WTC11 (cell line): ENCODE measurements at regions not wholly inside any gene's neighbourhood (a gene's known extent, or its start where the extent isn't known, plus 50 kb on each side); places are given as distances from the start of the nearest gene placed in this dataset.

ENCODE experiments used
- ATAC-seq: fragments of 200-7000 bp; cut with Tn5 transposase; 2 replicates; pipeline ENCODE4 v1.10.0; 2021; ENCODE audit warnings: mild to moderate bottlenecking, moderate library complexity
- CTCF ChIA-PET: fragments of 300-600 bp; sonication (Branson Sonifier 250); formaldehyde crosslinking; loops from one replicate; lab custom pipeline; 2021; ENCODE audit warnings: antibody characterized with exemption; lab: Charles Lee
- POLR2A ChIA-PET: fragments of 350-600 bp; sonication (Branson Sonifier 250); formaldehyde crosslinking; loops from one replicate; lab custom pipeline; 2021; ENCODE audit warnings: antibody characterized with exemption; lab: Charles Lee
- DNase-seq: peaks from one replicate; pipeline ENCODE4 v3.0.0; 2021; ENCODE audit warnings: low spot score
- H3K27ac Mint-ChIP-seq: 2 replicates; pipeline ENCODE4 v1.8.0; 2021; ENCODE audit warnings: mixed read lengths
- H3K27me3 Mint-ChIP-seq: 2 replicates; pipeline ENCODE4 v1.8.0; 2021; ENCODE audit warnings: low read depth, mild to moderate bottlenecking, moderate library complexity, mixed read lengths
- H3K36me3 Mint-ChIP-seq: 2 replicates; pipeline ENCODE4 v1.8.0; 2021; ENCODE audit warnings: mixed read lengths
- H3K4me1 Mint-ChIP-seq: 2 replicates; pipeline ENCODE4 v1.8.0; 2022; ENCODE audit warnings: mixed read lengths
- H3K4me3 Mint-ChIP-seq: 2 replicates; pipeline ENCODE4 v1.8.0; 2021; ENCODE audit warnings: mild to moderate bottlenecking, moderate library complexity, mixed read lengths
- H3K9me3 Mint-ChIP-seq: 2 replicates; pipeline ENCODE4 v1.8.0; 2021; ENCODE audit warnings: mixed read lengths
- ATF1 ChIP-seq: sonication (generic); formaldehyde crosslinking; IDR thresholded peaks from 2 replicates; pipeline ENCODE4 v1.8.1; 2023; ENCODE audit warnings: mild to moderate bottlenecking, moderate library complexity, missing genetic modification reagents
- FOXK1 ChIP-seq: sonication (generic); formaldehyde crosslinking; IDR thresholded peaks from 2 replicates; pipeline ENCODE4 v1.8.0; 2022; ENCODE audit warnings: mild to moderate bottlenecking, moderate library complexity, missing genetic modification reagents
- GTF2I ChIP-seq: fragments of 250-450 bp; sonication (Bioruptor Pico); conservative IDR thresholded peaks from 2 replicates; pipeline ENCODE4 v1.4.0; 2021; ENCODE audit warnings: mild to moderate bottlenecking
- HMGA2 ChIP-seq: fragments of 250-450 bp; sonication (Bioruptor Pico); IDR thresholded peaks from 2 replicates; pipeline ENCODE4 v1.4.0; 2021; ENCODE audit warnings: mild to moderate bottlenecking, moderate library complexity
- NFATC4 ChIP-seq: fragments of 250-450 bp; sonication (Bioruptor Pico); IDR thresholded peaks from 2 replicates; pipeline ENCODE4 v1.9.0; 2021; ENCODE audit warnings: mild to moderate bottlenecking
- NFE2L1 ChIP-seq: sonication (generic); formaldehyde crosslinking; IDR thresholded peaks from 2 replicates; pipeline ENCODE4 v1.8.1; 2023; ENCODE audit warnings: missing genetic modification reagents
- OVOL2 ChIP-seq: fragments of 250-450 bp; sonication (Bioruptor Pico); IDR thresholded peaks from 2 replicates; pipeline ENCODE4 v1.9.0; 2021; ENCODE audit warnings: mild to moderate bottlenecking, borderline replicate concordance
- SMAD4 ChIP-seq: sonication (generic); formaldehyde crosslinking; IDR thresholded peaks from 2 replicates; pipeline ENCODE4 v1.8.0; 2022; ENCODE audit warnings: mild to moderate bottlenecking, missing genetic modification reagents
- SOX15 ChIP-seq: fragments of 250-450 bp; sonication (Bioruptor Pico); IDR thresholded peaks from 2 replicates; pipeline ENCODE4 v1.9.0; 2021; ENCODE audit warnings: mild to moderate bottlenecking
- SP1 ChIP-seq: sonication (generic); formaldehyde crosslinking; conservative IDR thresholded peaks from 2 replicates; pipeline ENCODE4 v1.8.1; 2022; ENCODE audit warnings: missing genetic modification reagents
- TP53 ChIP-seq: sonication (generic); formaldehyde crosslinking; IDR thresholded peaks from 2 replicates; pipeline ENCODE4 v1.8.1; 2023; ENCODE audit warnings: mild to moderate bottlenecking, missing genetic modification reagents
- ZNF232 ChIP-seq: sonication (generic); formaldehyde crosslinking; IDR thresholded peaks from 2 replicates; pipeline ENCODE4 v1.8.0; 2022; ENCODE audit warnings: mild to moderate bottlenecking, missing genetic modification reagents
- ZNF396 ChIP-seq: fragments of 250-450 bp; sonication (Bioruptor Pico); IDR thresholded peaks from 2 replicates; pipeline ENCODE4 v1.8.0; 2021; ENCODE audit warnings: mild to moderate bottlenecking, moderate library complexity, borderline replicate concordance
- ZNF416 ChIP-seq: fragments of 250-450 bp; sonication (Bioruptor Pico); IDR thresholded peaks from 2 replicates; pipeline ENCODE4 v1.9.0; 2021; ENCODE audit warnings: mild to moderate bottlenecking, inconsistent platforms
- TF ChIP-seq, protein P1 (sequence below): sonication (generic); formaldehyde crosslinking; conservative IDR thresholded peaks from 2 replicates; pipeline ENCODE4 v1.8.1; 2022; ENCODE audit warnings: mild to moderate bottlenecking, missing genetic modification reagents
- TF ChIP-seq, protein P2 (sequence below): sonication (generic); formaldehyde crosslinking; IDR thresholded peaks from 2 replicates; pipeline ENCODE4 v1.8.1; 2023; ENCODE audit warnings: mild to moderate bottlenecking, missing genetic modification reagents, moderate library complexity
- TF ChIP-seq, protein P3 (sequence below): fragments of 250-450 bp; sonication (Bioruptor Pico); IDR thresholded peaks from 2 replicates; pipeline ENCODE4 v1.9.0; 2021; ENCODE audit warnings: mild to moderate bottlenecking
- TF ChIP-seq, protein P4 (sequence below): sonication (generic); formaldehyde crosslinking; IDR thresholded peaks from 2 replicates; pipeline ENCODE4 v1.8.1; 2023; ENCODE audit warnings: mild to moderate bottlenecking, missing genetic modification reagents
- TF ChIP-seq, protein P5 (sequence below): sonication (generic); formaldehyde crosslinking; IDR thresholded peaks from 2 replicates; pipeline ENCODE4 v1.8.0; 2022; ENCODE audit warnings: mild to moderate bottlenecking, missing genetic modification reagents
- TF ChIP-seq, protein P6 (sequence below): sonication (generic); formaldehyde crosslinking; IDR thresholded peaks from 2 replicates; pipeline ENCODE4 v1.8.0; 2022; ENCODE audit warnings: mild to moderate bottlenecking, missing genetic modification reagents
- TF ChIP-seq, protein P7 (sequence below): sonication (generic); formaldehyde crosslinking; IDR thresholded peaks from 2 replicates; pipeline ENCODE4 v1.8.0; 2023; ENCODE audit warnings: missing genetic modification reagents, mild to moderate bottlenecking, borderline replicate concordance

DNA sequence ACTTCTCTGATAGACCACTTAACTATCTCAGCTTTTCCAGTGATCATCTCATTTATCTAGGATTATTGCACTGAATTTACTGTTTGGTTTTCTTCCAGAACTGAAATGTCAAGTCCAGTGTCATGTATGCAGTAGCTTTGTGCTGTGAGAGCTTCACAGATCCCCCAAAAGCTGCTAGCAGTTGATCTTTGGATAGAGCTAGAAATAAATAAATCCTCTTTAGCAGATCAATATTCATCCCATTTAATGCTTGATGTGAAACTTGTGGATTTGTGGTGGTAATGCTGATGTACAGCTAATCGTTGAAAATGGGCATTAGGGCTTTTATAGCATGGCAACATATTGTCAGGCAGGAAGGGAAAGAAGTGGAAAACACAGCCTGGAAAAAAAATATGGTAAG is 509.6 kb upstream of the FAM241A start (continued):
- TF ChIP-seq, protein P1, sequence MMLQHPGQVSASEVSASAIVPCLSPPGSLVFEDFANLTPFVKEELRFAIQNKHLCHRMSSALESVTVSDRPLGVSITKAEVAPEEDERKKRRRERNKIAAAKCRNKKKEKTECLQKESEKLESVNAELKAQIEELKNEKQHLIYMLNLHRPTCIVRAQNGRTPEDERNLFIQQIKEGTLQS, result no peak
- TF ChIP-seq ZNF416 (CRISPR knock-in tag) (no peak), OVOL2 (CRISPR knock-in tag) (no peak), NFE2L1 (CRISPR knock-in tag) (no peak), ZNF232 (CRISPR knock-in tag) (no peak), NFATC4 (CRISPR knock-in tag) (no peak), SP1 (no peak)
- TF ChIP-seq, protein P2, sequence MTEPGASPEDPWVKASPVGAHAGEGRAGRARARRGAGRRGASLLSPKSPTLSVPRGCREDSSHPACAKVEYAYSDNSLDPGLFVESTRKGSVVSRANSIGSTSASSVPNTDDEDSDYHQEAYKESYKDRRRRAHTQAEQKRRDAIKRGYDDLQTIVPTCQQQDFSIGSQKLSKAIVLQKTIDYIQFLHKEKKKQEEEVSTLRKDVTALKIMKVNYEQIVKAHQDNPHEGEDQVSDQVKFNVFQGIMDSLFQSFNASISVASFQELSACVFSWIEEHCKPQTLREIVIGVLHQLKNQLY, result no peak

DNA sequence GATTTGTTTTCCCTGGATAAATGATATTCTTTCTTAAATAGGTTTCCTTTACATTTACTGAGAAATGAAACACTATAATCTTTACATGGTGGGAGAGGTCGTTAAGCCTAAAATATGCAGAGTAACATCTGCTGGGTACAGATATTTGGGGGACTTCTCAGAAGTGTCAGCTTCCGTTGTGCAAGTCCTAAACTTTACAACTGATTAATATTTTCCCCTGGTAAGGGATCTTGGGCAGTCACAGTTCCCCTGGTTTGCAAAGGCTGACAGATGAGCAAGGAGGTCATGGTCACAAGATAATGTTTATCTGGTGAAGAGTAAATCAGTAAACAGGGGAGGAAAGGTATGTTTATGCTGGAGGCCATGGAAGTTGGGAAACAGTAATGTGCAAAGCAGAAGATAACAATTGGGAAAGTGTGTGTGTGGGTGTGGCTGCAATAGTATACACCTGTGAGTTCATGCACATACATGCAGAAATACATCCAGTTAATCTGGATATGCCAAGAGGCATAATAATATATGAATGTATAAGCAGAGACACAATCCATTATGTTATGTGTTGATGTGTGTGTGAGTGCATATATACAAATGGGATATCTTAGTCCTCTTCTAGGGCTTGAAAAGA is 508.2 kb upstream of the FAM241A start:
- no peaks in the 10 kb centered on the region for H3K9me3 Mint-ChIP-seq
- DNase-seq (no peak), ATAC-seq (no peak)
- POLR2A ChIA-PET, result no interaction called here
- TF ChIP-seq, protein P3, sequence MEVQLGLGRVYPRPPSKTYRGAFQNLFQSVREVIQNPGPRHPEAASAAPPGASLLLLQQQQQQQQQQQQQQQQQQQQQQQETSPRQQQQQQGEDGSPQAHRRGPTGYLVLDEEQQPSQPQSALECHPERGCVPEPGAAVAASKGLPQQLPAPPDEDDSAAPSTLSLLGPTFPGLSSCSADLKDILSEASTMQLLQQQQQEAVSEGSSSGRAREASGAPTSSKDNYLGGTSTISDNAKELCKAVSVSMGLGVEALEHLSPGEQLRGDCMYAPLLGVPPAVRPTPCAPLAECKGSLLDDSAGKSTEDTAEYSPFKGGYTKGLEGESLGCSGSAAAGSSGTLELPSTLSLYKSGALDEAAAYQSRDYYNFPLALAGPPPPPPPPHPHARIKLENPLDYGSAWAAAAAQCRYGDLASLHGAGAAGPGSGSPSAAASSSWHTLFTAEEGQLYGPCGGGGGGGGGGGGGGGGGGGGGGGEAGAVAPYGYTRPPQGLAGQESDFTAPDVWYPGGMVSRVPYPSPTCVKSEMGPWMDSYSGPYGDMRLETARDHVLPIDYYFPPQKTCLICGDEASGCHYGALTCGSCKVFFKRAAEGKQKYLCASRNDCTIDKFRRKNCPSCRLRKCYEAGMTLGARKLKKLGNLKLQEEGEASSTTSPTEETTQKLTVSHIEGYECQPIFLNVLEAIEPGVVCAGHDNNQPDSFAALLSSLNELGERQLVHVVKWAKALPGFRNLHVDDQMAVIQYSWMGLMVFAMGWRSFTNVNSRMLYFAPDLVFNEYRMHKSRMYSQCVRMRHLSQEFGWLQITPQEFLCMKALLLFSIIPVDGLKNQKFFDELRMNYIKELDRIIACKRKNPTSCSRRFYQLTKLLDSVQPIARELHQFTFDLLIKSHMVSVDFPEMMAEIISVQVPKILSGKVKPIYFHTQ (CRISPR knock-in tag), result no peak
- H3K27ac Mint-ChIP-seq, result no peak overlapping the region
- H3K36me3 Mint-ChIP-seq, result no peaks in the 10 kb centered on the region
- CTCF ChIA-PET, result no interaction called here
- no peaks in the 10 kb centered on the region for H3K27me3 Mint-ChIP-seq
- peaks cover 8% of the 10 kb centered on the region for H3K4me1 Mint-ChIP-seq
- no peak overlapping the region for H3K4me3 Mint-ChIP-seq

DNA sequence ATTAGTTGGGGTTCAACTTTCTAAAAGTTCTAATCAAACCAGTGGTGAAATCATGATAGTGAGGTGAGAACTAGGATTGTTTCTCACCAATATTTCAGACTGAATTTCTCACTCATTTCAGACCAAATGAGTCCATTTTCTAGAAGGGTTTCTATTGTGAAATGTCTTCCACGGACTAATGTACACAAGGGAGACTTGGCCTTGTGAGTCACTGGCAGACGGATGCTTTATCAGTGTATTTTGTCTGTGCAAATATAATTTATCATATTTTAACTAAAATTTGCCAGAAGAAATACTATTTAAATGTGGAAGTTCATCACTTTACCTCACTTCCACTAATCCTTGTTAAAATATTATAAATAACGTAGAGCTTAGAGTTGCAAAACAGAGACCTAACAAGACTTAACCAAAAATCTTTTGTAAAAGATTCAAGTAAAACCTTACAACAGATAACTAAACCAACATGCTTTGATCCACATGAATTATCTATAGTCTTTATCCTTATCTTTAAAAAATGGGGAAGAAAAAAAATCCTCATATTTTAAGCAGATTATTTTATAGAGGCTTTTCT is 506.0 kb upstream of the FAM241A start:
- Mint-ChIP-seq H3K4me1 (peaks cover 5% of the 10 kb centered on the region; the same call in 1 of the 2 replicates), H3K27ac (no peak overlapping the region), H3K36me3 (no peaks in the 10 kb centered on the region), H3K9me3 (no peaks in the 10 kb centered on the region), H3K4me3 (no peak overlapping the region), H3K27me3 (no peaks in the 10 kb centered on the region)
- ATAC-seq, result no peak
- DNase-seq, result no peak
- ChIA-PET CTCF (interaction anchor here (1.6 kb wide), 1 partner anchor 215 kb away, joined by 7 read pairs; no protein-coding TSS in a partner anchor), POLR2A (no interaction called here)
- no peak for TF ChIP-seq TP53 (CRISPR knock-in tag)
- TF ChIP-seq OVOL2 (CRISPR knock-in tag), result no peak
- no peak for TF ChIP-seq HMGA2 (CRISPR knock-in tag)
- no peak for TF ChIP-seq ATF1 (CRISPR knock-in tag)
- TF ChIP-seq, protein P4, sequence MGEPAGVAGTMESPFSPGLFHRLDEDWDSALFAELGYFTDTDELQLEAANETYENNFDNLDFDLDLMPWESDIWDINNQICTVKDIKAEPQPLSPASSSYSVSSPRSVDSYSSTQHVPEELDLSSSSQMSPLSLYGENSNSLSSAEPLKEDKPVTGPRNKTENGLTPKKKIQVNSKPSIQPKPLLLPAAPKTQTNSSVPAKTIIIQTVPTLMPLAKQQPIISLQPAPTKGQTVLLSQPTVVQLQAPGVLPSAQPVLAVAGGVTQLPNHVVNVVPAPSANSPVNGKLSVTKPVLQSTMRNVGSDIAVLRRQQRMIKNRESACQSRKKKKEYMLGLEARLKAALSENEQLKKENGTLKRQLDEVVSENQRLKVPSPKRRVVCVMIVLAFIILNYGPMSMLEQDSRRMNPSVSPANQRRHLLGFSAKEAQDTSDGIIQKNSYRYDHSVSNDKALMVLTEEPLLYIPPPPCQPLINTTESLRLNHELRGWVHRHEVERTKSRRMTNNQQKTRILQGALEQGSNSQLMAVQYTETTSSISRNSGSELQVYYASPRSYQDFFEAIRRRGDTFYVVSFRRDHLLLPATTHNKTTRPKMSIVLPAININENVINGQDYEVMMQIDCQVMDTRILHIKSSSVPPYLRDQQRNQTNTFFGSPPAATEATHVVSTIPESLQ (CRISPR knock-in tag), result no peak
- TF ChIP-seq, protein P5, sequence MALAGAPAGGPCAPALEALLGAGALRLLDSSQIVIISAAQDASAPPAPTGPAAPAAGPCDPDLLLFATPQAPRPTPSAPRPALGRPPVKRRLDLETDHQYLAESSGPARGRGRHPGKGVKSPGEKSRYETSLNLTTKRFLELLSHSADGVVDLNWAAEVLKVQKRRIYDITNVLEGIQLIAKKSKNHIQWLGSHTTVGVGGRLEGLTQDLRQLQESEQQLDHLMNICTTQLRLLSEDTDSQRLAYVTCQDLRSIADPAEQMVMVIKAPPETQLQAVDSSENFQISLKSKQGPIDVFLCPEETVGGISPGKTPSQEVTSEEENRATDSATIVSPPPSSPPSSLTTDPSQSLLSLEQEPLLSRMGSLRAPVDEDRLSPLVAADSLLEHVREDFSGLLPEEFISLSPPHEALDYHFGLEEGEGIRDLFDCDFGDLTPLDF (CRISPR knock-in tag), result no peak
- TF ChIP-seq SOX15 (CRISPR knock-in tag), result no peak
- TF ChIP-seq FOXK1 (CRISPR knock-in tag), result no peak
- no peak for TF ChIP-seq ZNF396 (CRISPR knock-in tag)
- TF ChIP-seq, protein P6, sequence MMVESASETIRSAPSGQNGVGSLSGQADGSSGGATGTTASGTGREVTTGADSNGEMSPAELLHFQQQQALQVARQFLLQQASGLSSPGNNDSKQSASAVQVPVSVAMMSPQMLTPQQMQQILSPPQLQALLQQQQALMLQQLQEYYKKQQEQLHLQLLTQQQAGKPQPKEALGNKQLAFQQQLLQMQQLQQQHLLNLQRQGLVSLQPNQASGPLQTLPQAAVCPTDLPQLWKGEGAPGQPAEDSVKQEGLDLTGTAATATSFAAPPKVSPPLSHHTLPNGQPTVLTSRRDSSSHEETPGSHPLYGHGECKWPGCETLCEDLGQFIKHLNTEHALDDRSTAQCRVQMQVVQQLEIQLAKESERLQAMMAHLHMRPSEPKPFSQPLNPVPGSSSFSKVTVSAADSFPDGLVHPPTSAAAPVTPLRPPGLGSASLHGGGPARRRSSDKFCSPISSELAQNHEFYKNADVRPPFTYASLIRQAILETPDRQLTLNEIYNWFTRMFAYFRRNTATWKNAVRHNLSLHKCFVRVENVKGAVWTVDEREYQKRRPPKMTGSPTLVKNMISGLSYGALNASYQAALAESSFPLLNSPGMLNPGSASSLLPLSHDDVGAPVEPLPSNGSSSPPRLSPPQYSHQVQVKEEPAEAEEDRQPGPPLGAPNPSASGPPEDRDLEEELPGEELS (CRISPR knock-in tag), result no peak
- no peak for TF ChIP-seq GTF2I
- TF ChIP-seq, protein P7, sequence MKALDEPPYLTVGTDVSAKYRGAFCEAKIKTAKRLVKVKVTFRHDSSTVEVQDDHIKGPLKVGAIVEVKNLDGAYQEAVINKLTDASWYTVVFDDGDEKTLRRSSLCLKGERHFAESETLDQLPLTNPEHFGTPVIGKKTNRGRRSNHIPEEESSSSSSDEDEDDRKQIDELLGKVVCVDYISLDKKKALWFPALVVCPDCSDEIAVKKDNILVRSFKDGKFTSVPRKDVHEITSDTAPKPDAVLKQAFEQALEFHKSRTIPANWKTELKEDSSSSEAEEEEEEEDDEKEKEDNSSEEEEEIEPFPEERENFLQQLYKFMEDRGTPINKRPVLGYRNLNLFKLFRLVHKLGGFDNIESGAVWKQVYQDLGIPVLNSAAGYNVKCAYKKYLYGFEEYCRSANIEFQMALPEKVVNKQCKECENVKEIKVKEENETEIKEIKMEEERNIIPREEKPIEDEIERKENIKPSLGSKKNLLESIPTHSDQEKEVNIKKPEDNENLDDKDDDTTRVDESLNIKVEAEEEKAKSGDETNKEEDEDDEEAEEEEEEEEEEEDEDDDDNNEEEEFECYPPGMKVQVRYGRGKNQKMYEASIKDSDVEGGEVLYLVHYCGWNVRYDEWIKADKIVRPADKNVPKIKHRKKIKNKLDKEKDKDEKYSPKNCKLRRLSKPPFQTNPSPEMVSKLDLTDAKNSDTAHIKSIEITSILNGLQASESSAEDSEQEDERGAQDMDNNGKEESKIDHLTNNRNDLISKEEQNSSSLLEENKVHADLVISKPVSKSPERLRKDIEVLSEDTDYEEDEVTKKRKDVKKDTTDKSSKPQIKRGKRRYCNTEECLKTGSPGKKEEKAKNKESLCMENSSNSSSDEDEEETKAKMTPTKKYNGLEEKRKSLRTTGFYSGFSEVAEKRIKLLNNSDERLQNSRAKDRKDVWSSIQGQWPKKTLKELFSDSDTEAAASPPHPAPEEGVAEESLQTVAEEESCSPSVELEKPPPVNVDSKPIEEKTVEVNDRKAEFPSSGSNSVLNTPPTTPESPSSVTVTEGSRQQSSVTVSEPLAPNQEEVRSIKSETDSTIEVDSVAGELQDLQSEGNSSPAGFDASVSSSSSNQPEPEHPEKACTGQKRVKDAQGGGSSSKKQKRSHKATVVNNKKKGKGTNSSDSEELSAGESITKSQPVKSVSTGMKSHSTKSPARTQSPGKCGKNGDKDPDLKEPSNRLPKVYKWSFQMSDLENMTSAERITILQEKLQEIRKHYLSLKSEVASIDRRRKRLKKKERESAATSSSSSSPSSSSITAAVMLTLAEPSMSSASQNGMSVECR (CRISPR knock-in tag), result no peak
- TF ChIP-seq SMAD4, result no peak
